ENCODE measurements at regions not wholly inside any gene's neighbourhood (a gene's known extent, or its start where the extent isn't known, plus 50 kb on each side); places are given as distances from the start of the nearest gene placed in this dataset.
"Not testable (repeated sequence)": the region's sequence is repeated elsewhere in the genome, so short reads cannot be mapped to it uniquely, and the experiment has no call there.

GRCh38 chr10:83678850-83679249, 460.5 kb upstream of the GHITM start:
- DNase-seq, result no peak

DNA sequence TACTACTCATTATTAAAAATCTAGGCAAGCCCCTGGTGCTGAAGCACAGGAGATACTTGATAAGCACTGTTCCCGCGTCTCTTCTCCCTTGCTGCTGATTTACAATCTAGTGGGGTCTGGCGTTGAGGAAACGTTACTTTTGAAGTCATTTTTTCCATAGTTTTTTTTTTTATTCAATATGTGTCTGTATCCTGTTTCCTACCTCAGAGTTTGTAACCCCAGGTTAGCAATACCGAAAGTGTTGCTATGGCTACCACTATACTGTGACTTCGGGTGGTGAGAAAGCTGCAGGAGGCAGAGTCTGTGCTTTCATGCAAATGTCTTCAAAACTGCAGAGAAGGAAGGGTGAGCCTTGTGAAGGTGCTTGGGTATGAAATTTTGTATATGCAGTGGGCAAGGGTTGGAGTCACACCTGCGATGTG, 458.8 kb upstream of the GHITM start:
- no peak for DNase-seq

DNA sequence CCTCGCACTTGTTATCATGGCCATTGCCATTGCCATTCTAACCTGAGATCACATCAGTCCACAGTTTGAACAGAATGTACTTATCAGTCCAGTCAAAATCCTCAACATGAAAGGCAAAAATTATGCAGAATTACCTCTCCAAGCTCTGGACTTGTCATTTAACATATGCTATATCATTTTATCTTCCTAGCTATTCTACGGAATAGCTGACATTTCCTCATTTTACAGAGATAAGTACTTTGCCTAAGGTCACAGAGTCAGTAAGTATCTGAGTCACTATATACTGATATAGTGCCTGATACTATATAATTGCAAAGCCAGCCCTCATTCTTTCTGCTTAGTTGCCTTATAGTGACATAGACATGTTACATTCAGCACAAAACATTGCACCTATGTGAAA, 456.9 kb upstream of the GHITM start:
- no peak for DNase-seq

GRCh38 chr10:83685458-83685857, 453.9 kb upstream of the GHITM start:
- DNase-seq, result no peak

DNA sequence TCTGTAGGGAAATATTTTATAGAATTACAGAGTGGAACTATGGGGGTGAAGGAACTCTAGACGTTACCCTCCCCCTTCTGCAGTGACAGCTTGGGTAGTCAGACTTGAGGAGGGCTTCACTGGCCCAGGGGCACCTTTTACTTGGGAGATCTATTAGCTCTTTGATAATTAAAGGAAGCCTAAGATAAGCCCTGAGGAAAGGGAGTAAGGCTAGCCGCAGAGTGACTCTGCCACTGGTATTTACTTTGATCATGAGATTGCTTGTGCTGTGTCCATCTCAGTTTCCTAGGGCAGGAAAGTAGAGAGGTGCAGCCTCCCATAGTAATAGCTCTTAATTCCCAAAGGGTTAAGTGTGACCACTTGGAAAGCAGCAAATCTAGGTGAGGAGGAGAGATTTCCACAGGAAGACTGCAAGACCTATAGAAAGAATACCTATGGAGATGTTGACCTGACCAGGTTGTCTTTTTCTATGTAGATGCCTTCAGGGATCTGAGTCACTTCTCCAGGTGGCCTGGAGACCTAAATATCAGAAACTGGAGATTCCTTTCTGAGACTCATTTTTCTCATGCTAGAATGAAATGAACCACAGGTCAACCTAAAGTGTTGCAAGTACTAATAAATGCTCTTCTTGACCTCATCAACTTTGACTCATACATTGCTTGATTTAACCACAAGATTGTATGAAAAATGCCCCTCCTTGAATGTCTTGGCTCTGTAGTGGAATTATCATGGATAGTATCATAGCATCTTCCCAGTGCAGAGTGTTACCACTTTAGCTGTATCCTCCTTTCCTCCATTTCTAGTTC, 447.3 kb upstream of the GHITM start:
- DNase-seq, result no peak

GRCh38 chr10:83698899-83699298, 440.4 kb upstream of the GHITM start:
- no peak for DNase-seq

GRCh38 chr10:83701799-83702198, 437.5 kb upstream of the GHITM start:
- DNase-seq, result no peak

GRCh38 chr10:83702731-83703130, 436.6 kb upstream of the GHITM start:
- DNase-seq, result no peak

DNA sequence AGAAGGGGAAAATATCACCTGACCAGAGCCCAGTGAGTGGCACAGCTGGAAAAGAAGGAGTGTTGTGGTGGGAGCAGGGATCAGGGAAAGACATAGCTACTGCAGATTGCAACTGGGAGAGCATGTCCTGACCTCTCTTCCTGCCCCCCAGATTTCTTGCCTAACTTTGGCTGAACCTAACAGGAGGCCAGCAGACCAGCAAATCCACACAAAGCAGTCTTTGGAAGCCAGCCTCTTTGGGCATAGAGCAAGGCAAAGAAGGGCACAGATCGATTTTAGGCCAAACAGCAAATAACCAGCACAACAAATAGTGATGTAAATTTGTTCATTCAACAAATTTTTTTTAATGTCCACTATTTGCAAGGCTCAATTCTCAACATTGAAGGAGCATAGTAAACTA, 433.2 kb upstream of the GHITM start:
- DNase-seq, result no peak

DNA sequence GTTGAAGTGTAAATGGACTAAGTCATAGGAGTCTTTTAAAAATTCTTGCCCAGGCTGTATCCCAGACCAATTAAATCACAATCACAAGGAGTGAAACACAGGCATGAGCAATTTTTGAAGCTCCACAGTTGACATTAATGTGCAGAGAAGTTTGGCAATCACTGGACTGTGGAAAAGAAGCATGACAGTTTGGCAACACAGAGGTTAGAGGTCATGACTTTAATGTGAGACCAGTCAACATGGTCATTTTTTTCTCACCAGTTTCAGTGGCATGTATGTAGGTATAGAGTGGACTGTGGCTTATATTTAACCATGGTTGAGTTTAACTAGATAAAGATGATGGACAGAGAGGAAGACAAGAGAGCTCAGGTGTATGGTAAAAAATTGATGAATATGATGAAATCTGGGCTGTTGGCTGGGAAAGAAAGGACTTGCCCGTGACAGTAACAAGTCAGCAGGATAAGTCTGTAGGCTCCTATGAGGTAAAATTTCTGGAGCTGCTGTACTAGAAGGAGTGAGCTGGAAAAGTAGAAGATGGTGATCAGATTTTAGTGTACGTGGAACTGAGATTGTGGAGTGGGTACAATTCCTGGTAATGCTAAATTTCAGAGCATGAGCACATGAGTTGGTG, 432.2 kb upstream of the GHITM start:
- DNase-seq, result no peak

DNA sequence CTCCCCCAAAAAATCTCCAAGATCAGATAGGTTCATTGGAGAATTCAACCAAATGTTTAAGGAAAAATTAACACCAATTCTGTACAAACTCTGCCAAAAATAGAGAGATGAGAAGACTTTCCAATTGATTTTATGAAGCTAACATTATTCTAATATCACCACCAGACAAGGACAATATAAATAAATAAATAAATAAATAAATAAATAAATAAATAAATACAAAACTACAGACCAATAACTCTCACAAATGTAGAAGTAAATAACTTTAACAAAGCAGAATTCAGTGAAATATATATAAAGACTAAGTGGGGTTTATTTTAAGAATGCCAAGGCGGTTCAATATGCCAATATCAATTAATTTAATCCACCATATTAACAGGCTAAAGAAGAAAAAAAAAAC, 425.9 kb upstream of the GHITM start:
- no peak for DNase-seq

DNA sequence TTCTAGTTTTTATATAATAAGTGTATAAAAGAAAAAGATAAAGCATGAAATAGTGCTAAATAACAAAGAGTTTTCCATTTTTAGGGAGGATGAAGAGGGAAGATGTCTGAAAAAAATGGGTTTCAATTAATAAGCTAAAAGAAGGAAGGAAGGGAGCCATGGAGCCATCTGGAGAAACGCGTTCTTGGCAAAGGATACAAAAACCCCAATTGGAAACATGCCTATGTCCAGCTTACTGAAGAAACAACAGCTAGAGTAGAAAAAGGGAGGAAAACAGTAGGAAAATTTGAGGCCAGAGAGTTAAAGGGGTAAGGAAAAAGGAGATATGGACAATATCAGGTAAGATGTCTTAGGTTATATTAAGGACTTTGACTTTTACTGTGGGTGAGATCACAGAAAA, 416.2 kb upstream of the GHITM start:
- DNase-seq, result no peak

GRCh38 chr10:83724471-83725241, 414.7 kb upstream of the GHITM start:
- no peak for DNase-seq

GRCh38 chr10:83725567-83725966, 413.7 kb upstream of the GHITM start:
- DNase-seq, result no peak

GRCh38 chr10:83734278-83734677, 405.0 kb upstream of the GHITM start:
- no peak for DNase-seq

DNA sequence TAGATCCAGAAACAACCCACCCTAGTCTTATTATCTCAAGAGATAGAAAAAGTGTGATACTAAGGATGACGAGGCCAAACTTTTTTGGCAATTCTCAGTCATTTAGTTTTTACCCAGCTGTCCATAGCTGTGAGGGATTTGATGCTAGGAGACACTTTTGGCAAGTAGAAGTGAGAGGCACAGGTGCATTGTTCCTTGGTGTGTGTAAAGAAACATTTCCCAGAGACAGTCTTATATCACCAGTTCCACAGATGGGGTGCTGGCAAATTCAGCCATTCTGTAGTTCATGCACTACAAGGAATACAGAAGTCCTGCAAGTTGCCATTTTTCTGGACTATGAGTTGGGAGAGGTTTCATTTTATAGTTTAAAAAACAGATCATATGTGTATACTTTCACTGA, 403.3 kb upstream of the GHITM start:
- no peak for DNase-seq

DNA sequence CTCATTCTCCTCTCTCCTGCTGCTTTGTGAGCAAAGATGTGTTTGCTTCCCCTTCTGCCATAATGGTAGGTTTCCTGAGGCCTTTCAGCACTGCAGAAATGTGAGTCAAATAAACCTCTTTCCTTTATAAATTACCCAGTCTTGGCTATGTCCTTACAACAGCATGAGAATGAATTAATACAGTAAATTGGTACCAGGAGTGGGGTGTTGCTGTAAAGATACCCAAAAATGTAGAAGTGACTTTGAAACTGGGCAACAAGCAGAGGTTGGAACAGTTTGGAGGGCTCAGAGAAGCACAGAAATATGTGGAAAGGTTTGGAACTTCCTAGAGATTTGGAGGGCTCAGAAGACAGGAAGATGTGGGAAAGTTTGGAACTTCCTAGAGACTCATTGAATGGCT, 388.7 kb upstream of the GHITM start:
- no peak for DNase-seq

DNA sequence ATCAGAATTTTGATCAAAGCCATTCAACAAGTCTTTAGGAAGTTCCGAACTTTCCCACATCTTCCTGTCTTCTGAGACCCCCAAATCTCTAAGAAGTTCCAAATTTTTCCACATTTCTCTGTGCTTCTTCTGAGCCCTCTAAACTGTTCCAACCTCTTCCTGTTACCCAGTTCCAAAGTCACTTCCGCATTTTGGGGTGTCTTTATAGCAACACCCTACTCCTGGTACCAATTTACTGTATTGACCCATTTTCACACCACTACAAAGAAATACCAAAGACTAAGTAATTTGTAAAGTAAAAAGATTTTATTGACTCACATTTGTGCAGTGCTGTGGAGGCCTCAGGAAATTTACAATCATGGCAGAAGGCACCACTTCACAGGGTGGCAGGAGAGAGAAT, 385.8 kb upstream of the GHITM start:
- DNase-seq, result no peak

GRCh38 chr10:83754857-83755256, 384.5 kb upstream of the GHITM start:
- DNase-seq, result no peak

GRCh38 chr10:83760142-83760541, 379.2 kb upstream of the GHITM start:
- no peak for DNase-seq

GRCh38 chr10:83764666-83765065, 374.6 kb upstream of the GHITM start:
- no peak for DNase-seq

- no peak for DNase-seq
These were observed 373.6 kb upstream of the GHITM start for GRCh38 chr10:83765731-83766130.

DNA sequence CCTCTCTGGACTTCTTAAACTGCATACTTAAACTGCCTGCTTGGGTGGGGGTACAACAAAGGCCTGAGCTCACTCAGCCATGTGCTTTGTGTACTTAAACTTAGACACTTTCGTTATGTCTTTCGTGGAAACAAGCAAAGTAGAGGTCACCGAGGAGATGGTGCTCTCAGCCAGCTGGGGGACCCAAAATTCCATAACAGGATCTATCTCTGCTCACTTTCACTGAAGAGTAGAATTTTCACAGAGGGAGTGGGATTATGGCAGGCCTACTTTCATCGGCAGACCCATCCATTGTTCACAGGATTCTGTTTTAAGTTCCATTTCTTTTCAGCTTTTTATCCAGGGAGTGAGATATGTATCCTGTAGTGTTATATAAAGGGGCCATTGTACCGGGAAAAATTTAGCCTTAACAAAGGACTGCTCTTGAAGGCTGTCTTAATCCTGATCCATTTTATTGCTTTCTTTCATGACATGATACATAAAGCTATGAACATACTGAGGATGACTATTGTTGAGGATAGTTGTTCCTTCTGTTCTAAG, 370.0 kb upstream of the GHITM start:
- no peak for DNase-seq

DNA sequence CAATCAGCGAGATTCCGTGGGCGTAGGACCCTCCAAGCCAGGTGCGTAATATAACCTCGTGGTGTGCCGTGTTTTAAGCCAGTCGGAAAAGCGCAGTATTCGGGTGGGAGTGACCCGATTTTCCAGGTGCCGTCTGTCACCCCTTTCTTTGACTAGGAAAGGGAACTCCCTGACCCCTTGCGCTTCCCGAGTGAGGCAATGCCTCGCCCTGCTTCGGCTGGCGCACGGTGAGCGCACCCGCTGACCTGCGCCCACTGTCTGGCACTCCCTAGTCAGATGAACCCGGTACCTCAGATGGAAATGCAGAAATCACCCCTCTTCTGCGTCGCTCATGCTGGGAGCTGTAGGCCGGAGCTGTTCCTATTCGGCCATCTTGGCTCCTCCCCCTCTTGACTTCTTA, 352.6 kb upstream of the GHITM start:
- DNase-seq, result not testable (repeated sequence)
